SK-N-SH treated with all-trans-retinoic acid at 6 μM for 48 hours (cell line): ENCODE measurements at regions not wholly inside any gene's neighbourhood (a gene's known extent, or its start where the extent isn't known, plus 50 kb on each side); places are given as distances from the start of the nearest gene placed in this dataset.

Experiments used
- ATAC-seq: fragments of 200-7000 bp; cut with Tn5 transposase; 3 replicates; pipeline ENCODE4 v1.9.1; 2020; ENCODE audit warnings: mild to moderate bottlenecking, moderate library complexity
- ARNTL ChIP-seq: fragments of 450-650 bp; formaldehyde crosslinking; IDR thresholded peaks from 2 replicates; pipeline ENCODE4 v1.5.0; 2020; ENCODE audit warnings: low read depth, mild to moderate bottlenecking, moderate library complexity, borderline replicate concordance
- CREB5 ChIP-seq: fragments of 250-450 bp; sonication (Bioruptor Pico); IDR thresholded peaks from 2 replicates; pipeline ENCODE4 v1.5.1; 2020; ENCODE audit warnings: low read depth, mild to moderate bottlenecking, moderate library complexity
- CSDC2 ChIP-seq: fragments of 250-450 bp; sonication (Bioruptor Pico); IDR thresholded peaks from 2 replicates; pipeline ENCODE4 v1.5.0; 2020; ENCODE audit warnings: mild to moderate bottlenecking, moderate library complexity
- ESRRG ChIP-seq: fragments of 250-450 bp; sonication (Bioruptor Pico); IDR thresholded peaks from 2 replicates; pipeline ENCODE4 v1.6.1; 2021; ENCODE audit warnings: mild to moderate bottlenecking
- GLIS3 ChIP-seq: fragments of 250-450 bp; sonication (Bioruptor Pico); IDR thresholded peaks from 2 replicates; pipeline ENCODE4 v1.5.0; 2020; ENCODE audit warnings: mild to moderate bottlenecking, moderate library complexity
- ISL1 ChIP-seq: fragments of 250-450 bp; sonication (Bioruptor Pico); IDR thresholded peaks from 2 replicates; pipeline ENCODE4 v2.1.2; 2022; ENCODE audit warnings: mild to moderate bottlenecking, moderate library complexity
- OSR1 ChIP-seq: fragments of 250-450 bp; sonication (Bioruptor Pico); IDR thresholded peaks from 2 replicates; pipeline ENCODE4 v1.8.0; 2022; ENCODE audit warnings: moderate library complexity, mild to moderate bottlenecking, inconsistent platforms
- PATZ1 ChIP-seq: fragments of 250-450 bp; sonication (Bioruptor Pico); IDR thresholded peaks from 2 replicates; pipeline ENCODE4 v1.8.0; 2020; ENCODE audit warnings: mild to moderate bottlenecking, moderate library complexity, borderline replicate concordance
- POU6F1 ChIP-seq: fragments of 250-450 bp; sonication (Bioruptor Pico); IDR thresholded peaks from 2 replicates; pipeline ENCODE4 v1.8.0; 2021; ENCODE audit warnings: low read depth, mild to moderate bottlenecking, moderate library complexity, borderline replicate concordance
- PPARA ChIP-seq: fragments of 250-450 bp; sonication (Bioruptor Pico); IDR thresholded peaks from 2 replicates; pipeline ENCODE4 v1.5.0; 2020; ENCODE audit warnings: mild to moderate bottlenecking, borderline replicate concordance
- RARB ChIP-seq: fragments of 250-450 bp; sonication (Bioruptor Pico); IDR thresholded peaks from 2 replicates; pipeline ENCODE4 v1.8.0; 2021; ENCODE audit warnings: mild to moderate bottlenecking, moderate library complexity
- SNAI2 ChIP-seq: fragments of 250-450 bp; sonication (Bioruptor Pico); IDR thresholded peaks from 2 replicates; pipeline ENCODE4 v1.5.0; 2020; ENCODE audit warnings: mild to moderate bottlenecking, moderate library complexity
- TOX ChIP-seq: fragments of 250-450 bp; sonication (Bioruptor Pico); IDR thresholded peaks from 2 replicates; pipeline ENCODE4 v1.8.0; 2021; ENCODE audit warnings: mild to moderate bottlenecking, moderate library complexity, borderline replicate concordance
- ZC3H10 ChIP-seq: fragments of 250-450 bp; sonication (Bioruptor Pico); IDR thresholded peaks from 2 replicates; pipeline ENCODE4 v1.5.1; 2021; ENCODE audit warnings: mild to moderate bottlenecking, moderate library complexity
- ZFP3 ChIP-seq: fragments of 250-450 bp; sonication (Bioruptor Pico); IDR thresholded peaks from 2 replicates; pipeline ENCODE4 v1.5.0; 2020; ENCODE audit warnings: mild to moderate bottlenecking, moderate library complexity
- ZFP30 ChIP-seq: fragments of 450-650 bp; formaldehyde crosslinking; IDR thresholded peaks from 2 replicates; pipeline ENCODE4 v1.5.0; 2022; ENCODE audit warnings: mild to moderate bottlenecking, moderate library complexity
- ZNF565 ChIP-seq: fragments of 450-650 bp; formaldehyde crosslinking; conservative IDR thresholded peaks from 2 replicates; pipeline ENCODE4 v1.5.0; 2020; ENCODE audit warnings: low read depth, mild to moderate bottlenecking, moderate library complexity
- ZNF70 ChIP-seq: fragments of 450-650 bp; formaldehyde crosslinking; IDR thresholded peaks from 2 replicates; pipeline ENCODE4 v1.5.0; 2020; ENCODE audit warnings: mild to moderate bottlenecking, moderate library complexity
- ZNF8 ChIP-seq: fragments of 450-650 bp; formaldehyde crosslinking; IDR thresholded peaks from 2 replicates; pipeline ENCODE4 v1.5.0; 2020; ENCODE audit warnings: mild to moderate bottlenecking, moderate library complexity
- TF ChIP-seq, protein P1 (sequence below): fragments of 250-450 bp; sonication (Bioruptor Pico); IDR thresholded peaks from 2 replicates; pipeline ENCODE4 v1.5.0; 2020; ENCODE audit warnings: mild to moderate bottlenecking, moderate library complexity

- no peak for TF ChIP-seq PATZ1
Observed at GRCh38 chr1:208683141-208683540, 439.0 kb upstream of the PLXNA2 start (continued).

GRCh38 chr1:208684192-208684591 is 440.0 kb upstream of the PLXNA2 start:
- no peak for ATAC-seq
- no peak for TF ChIP-seq ZNF70
- TF ChIP-seq CREB5 (CRISPR knock-in tag): no peak
- no peak for TF ChIP-seq ZFP30 (CRISPR knock-in tag)
- TF ChIP-seq ARNTL (CRISPR knock-in tag): no peak
- no peak for TF ChIP-seq ZFP3 (CRISPR knock-in tag)
- no peak for TF ChIP-seq PATZ1
- TF ChIP-seq RARB (CRISPR knock-in tag): no peak
- TF ChIP-seq GLIS3 (CRISPR knock-in tag): no peak
- TF ChIP-seq OSR1 (CRISPR knock-in tag): no peak
- no peak for TF ChIP-seq POU6F1 (CRISPR knock-in tag)
- TF ChIP-seq TOX (CRISPR knock-in tag): no peak
- TF ChIP-seq, all 23 proteins: peak for 0

DNA sequence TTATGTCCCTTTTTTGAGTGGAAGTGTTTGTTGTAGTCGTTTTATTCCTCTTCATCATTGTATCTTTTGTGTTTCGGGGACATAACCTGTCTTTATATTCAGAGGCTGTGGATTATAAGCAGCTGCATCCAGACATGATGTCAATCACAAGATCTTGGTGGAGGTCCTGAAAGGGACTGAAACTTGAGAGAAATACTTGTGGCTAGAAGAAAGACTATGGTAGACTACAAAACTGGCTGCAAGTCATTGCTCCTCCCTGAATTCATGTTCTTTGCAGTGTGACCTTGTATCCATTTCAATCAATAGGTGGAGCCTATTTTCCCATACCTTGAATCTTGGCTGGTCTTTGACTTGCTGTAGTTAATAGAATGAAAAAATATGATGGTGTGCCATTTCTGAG is 442.4 kb upstream of the PLXNA2 start:
- no peak for TF ChIP-seq CREB5 (CRISPR knock-in tag)
- no peak for TF ChIP-seq RARB (CRISPR knock-in tag)
- TF ChIP-seq ZC3H10 (CRISPR knock-in tag): no peak
- TF ChIP-seq, all 23 proteins: peak for 0
- ATAC-seq: no peak

DNA sequence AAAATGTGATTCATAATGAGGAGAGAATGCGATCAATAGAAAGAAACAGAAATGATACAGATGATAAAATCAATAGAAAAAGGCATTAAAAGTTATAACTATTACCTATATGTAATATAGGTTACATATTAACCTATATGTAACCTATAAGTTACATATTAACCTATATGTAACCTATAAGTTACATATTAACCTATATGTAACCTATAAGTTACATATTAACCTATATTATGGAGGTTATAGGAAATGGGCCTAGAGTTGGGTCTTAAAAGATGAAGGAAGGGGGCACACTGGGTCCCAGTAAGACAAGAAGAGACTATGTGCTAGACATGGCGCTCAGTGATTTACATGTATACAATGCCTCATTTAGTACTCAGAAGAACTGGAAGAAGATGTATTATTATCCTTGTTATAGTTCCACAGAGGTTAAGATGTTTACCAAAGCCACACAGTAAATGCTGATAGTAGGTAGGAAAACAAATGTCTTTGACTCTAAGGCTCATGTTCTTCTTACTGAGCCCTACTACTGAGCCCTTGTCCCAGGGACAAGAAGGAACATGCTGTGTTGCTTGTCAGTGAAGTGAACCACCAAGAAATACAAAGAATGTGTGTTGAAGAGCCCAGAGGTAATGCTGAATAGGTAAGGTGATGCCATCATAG is 444.6 kb upstream of the PLXNA2 start:
- no peak for ATAC-seq
- no peak for TF ChIP-seq CREB5 (CRISPR knock-in tag)
- TF ChIP-seq ZNF70: no peak
- TF ChIP-seq, protein P1, sequence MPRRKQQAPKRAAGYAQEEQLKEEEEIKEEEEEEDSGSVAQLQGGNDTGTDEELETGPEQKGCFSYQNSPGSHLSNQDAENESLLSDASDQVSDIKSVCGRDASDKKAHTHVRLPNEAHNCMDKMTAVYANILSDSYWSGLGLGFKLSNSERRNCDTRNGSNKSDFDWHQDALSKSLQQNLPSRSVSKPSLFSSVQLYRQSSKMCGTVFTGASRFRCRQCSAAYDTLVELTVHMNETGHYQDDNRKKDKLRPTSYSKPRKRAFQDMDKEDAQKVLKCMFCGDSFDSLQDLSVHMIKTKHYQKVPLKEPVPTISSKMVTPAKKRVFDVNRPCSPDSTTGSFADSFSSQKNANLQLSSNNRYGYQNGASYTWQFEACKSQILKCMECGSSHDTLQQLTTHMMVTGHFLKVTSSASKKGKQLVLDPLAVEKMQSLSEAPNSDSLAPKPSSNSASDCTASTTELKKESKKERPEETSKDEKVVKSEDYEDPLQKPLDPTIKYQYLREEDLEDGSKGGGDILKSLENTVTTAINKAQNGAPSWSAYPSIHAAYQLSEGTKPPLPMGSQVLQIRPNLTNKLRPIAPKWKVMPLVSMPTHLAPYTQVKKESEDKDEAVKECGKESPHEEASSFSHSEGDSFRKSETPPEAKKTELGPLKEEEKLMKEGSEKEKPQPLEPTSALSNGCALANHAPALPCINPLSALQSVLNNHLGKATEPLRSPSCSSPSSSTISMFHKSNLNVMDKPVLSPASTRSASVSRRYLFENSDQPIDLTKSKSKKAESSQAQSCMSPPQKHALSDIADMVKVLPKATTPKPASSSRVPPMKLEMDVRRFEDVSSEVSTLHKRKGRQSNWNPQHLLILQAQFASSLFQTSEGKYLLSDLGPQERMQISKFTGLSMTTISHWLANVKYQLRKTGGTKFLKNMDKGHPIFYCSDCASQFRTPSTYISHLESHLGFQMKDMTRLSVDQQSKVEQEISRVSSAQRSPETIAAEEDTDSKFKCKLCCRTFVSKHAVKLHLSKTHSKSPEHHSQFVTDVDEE (CRISPR knock-in tag): no peak
- no peak for TF ChIP-seq PPARA (CRISPR knock-in tag)
- no peak for TF ChIP-seq ISL1 (CRISPR knock-in tag)
- no peak for TF ChIP-seq ESRRG (CRISPR knock-in tag)
- no peak for TF ChIP-seq PATZ1
- TF ChIP-seq ZNF565 (CRISPR knock-in tag): no peak
- no peak for TF ChIP-seq CSDC2 (CRISPR knock-in tag)
- TF ChIP-seq GLIS3 (CRISPR knock-in tag): no peak
- TF ChIP-seq ZC3H10 (CRISPR knock-in tag): no peak
- no peak for TF ChIP-seq ZNF8 (CRISPR knock-in tag)
- TF ChIP-seq OSR1 (CRISPR knock-in tag): no peak
- TF ChIP-seq ARNTL (CRISPR knock-in tag): no peak
- no peak for TF ChIP-seq SNAI2 (CRISPR knock-in tag)
